ENCODE measurements at regions not wholly inside any gene's neighbourhood (a gene's known extent, or its start where the extent isn't known, plus 50 kb on each side); places are given as distances from the start of the nearest gene placed in this dataset.

DNA sequence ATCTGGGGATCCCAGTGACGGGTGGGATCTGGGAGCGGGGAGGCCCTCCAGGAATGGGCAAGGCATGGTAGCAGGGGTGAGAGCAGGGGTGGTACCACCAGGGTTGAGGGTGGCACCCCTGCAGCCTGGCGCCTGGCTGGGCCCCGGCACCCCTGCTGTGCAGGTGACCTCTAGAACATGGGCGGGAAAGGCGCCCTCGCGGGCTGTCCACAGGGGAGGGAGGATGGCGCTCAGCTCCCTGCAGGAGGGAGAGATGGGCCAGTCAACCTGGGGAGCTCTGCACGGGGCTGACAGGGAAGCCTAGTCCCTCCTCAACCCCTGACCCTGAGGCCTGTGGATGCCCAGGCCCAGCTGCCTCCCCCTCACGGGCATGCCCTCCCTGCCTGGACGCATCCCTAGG lies 61.6 kb upstream of the SLCO4A1 start:
- no peak for TF ChIP-seq POLR2A (IDR thresholded peaks at IDR 0.05)
- TF ChIP-seq, protein P1, sequence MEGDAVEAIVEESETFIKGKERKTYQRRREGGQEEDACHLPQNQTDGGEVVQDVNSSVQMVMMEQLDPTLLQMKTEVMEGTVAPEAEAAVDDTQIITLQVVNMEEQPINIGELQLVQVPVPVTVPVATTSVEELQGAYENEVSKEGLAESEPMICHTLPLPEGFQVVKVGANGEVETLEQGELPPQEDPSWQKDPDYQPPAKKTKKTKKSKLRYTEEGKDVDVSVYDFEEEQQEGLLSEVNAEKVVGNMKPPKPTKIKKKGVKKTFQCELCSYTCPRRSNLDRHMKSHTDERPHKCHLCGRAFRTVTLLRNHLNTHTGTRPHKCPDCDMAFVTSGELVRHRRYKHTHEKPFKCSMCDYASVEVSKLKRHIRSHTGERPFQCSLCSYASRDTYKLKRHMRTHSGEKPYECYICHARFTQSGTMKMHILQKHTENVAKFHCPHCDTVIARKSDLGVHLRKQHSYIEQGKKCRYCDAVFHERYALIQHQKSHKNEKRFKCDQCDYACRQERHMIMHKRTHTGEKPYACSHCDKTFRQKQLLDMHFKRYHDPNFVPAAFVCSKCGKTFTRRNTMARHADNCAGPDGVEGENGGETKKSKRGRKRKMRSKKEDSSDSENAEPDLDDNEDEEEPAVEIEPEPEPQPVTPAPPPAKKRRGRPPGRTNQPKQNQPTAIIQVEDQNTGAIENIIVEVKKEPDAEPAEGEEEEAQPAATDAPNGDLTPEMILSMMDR (IDR thresholded peaks at IDR 0.05), result no peak

Measured in esophagus squamous epithelium (tissue), 4 donors.